ENCODE measurements at regions not wholly inside any gene's neighbourhood (a gene's known extent, or its start where the extent isn't known, plus 50 kb on each side); places are given as distances from the start of the nearest gene placed in this dataset.

DNA sequence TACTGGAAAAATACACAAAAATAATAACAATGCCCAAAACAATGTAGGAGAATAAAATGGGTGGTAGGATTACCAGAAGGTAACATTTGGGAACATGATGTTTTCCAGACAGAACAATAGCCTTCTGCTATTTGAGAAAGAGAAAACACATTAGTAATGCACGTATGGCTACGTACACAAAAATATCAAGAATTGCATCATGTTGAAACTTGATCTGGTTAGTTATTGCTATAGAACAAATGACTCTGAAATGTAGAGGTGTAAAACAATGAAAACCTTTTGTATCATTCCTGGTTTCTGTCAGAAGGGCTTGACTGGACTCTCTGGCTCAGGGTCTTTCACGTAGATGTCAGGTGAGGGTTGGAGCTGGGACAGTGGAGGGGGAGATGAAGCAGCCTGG is 1040.0 kb downstream of the FAT4 start:
- Mint-ChIP-seq H3K27me3 (no peaks in the 10 kb centered on the region), H3K9me3 (peaks cover 0 to 3% (median 0%) of the 10 kb centered on the region in 7 donors), H3K36me3 (no peaks in the 10 kb centered on the region), H3K4me1 (no peaks in the 10 kb centered on the region), H3K27ac (no peak overlapping the region), H3K4me3 (no peak overlapping the region)
- DNase-seq (no peak), ATAC-seq (ENCODE audit: low read depth in 2 of 2) (no peak)

DNA sequence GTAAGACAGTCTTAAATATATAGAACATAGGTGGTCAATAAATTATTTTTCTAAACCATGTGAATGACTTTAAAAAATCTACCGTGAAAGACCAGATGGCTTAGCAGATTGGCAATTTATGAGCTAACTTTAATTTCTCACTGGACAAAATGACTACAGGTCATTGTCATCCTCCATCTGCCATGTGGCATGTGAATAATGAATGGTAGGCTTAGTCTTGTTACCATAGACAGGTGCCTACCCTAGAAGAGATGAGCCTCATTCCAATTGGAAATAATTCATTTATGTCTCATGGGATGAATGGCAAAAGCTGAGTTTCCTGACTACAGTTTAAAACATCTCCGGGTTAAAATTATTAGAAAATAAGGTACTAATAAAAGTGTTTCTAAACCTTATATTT is 1043.3 kb downstream of the FAT4 start:
- Mint-ChIP-seq H3K27ac (no peak overlapping the region), H3K27me3 (no peaks in the 10 kb centered on the region), H3K9me3 (peaks cover 0 to 5% (median under 1%) of the 10 kb centered on the region in 7 donors)

DNA sequence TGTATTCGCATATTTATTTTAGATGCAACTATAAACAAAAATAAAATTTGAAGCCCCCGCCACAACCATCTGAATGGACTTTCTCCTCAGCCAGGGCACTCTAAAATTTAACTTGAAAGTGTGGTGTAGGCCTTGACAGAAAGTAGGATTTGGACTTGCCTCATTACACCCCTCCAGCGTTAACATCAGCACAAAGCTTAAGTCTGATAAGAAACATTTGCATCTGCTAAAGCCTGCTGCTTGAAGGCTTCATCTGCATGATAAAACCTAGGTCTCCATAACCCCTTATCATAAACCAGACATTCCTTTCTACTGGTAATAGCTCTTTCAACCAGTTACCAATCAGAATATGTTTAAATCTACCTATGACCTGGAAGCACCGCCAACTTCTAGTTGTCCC is 1046.5 kb downstream of the FAT4 start:
- Mint-ChIP-seq H3K36me3 (no peaks in the 10 kb centered on the region), H3K9me3 (peaks cover 0 to 9% (median 0%) of the 10 kb centered on the region in 7 donors), H3K27me3 (no peaks in the 10 kb centered on the region), H3K4me3 (no peak overlapping the region), H3K27ac (no peak overlapping the region), H3K4me1 (no peaks in the 10 kb centered on the region)
- ATAC-seq (ENCODE audit: low read depth in 2 of 2) (no peak), DNase-seq (no peak)

More for the DNA sequence above, 1043.3 kb downstream of the FAT4 start:
- Mint-ChIP-seq H3K36me3 (no peaks in the 10 kb centered on the region), H3K4me1 (no peaks in the 10 kb centered on the region), H3K4me3 (no peak overlapping the region)
- ATAC-seq (ENCODE audit: low read depth in 2 of 2) (no peak), DNase-seq (no peak)

DNA sequence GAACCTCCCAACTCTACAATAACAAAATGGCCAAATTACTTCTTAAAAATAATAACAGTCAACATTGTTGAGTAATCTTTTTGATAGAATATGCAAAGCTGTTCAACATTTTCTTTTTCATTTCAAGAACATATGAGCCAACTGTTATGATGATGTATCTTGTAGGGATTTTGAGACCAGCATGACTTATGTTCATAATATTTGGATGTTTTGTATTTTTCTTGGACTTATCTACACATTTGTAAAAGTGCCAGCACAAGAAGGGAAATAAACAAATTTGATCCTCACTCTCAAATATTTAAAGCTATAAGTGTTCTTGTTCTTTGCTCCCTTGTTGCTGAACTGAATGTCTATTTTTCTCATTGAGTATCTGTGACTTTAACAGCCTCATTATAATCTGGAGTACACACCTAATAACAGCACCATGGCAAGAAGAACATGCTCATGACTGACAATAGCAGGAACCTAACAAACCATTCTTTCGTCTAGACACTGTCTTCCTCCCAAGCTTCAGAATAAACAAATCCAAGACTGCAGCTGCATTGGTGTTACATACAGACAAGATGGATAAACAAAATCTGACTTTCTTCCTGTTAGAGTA is 1049.7 kb downstream of the FAT4 start:
- ATAC-seq (ENCODE audit: low read depth in 2 of 2) (no peak), DNase-seq (no peak)
- Mint-ChIP-seq H3K4me3 (no peak overlapping the region), H3K36me3 (no peaks in the 10 kb centered on the region), H3K27ac (no peak overlapping the region), H3K4me1 (no peaks in the 10 kb centered on the region), H3K9me3 (peaks cover 0 to 13% (median 3%) of the 10 kb centered on the region in 7 donors), H3K27me3 (no peaks in the 10 kb centered on the region)

DNA sequence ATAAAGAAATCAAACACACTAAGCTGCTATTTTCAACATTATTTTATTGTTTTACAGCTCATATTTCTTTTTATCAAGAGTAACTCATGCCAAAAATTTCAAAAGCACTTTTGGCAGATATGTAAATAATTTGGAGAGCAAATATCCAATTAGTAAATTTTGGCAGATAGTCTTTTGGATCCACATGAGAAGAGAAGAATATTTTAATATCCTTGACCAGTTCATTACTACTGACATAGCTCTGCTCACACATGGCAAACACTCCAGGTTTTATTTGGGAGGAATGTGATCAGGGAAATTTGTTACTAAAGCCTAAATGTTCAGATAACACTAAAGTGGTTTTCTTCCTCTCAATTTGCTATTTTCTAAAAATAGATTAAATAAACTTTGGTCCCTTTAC is 1054.3 kb downstream of the FAT4 start:
- no peak for ATAC-seq (ENCODE audit: low read depth in 2 of 2)
- DNase-seq = no peak
- Mint-ChIP-seq H3K4me3 (no peak overlapping the region), H3K27me3 (no peaks in the 10 kb centered on the region), H3K36me3 (no peaks in the 10 kb centered on the region), H3K27ac (no peak overlapping the region), H3K9me3 (peaks cover 0 to 11% (median 1%) of the 10 kb centered on the region in 7 donors), H3K4me1 (no peaks in the 10 kb centered on the region)

DNA sequence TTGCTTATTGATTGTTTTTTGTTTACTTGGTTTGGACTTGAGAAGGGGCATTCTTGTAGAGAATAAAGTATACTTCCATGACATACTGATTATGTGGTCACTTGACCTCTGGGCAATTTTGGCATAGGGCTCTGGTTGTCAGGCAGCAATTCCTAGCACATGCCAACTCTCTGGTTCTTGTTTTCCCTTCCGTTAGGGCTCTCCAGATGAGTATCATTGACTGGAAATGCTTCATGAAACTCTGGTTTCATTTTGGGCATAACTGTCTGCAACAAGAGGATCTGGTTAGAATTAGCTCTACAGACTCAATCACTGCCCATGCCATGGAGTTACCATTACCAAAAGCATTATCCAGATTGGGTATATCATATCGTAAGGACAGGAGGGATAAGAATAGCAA is 1057.9 kb downstream of the FAT4 start:
- peaks cover 0 to 10% (median 2%) of the 10 kb centered on the region in 7 donors for H3K9me3 Mint-ChIP-seq
- no peaks in the 10 kb centered on the region for H3K4me1 Mint-ChIP-seq
- ATAC-seq (ENCODE audit: low read depth in 2 of 2) (no peak), DNase-seq (no peak)
- H3K4me3 Mint-ChIP-seq = no peak overlapping the region
- H3K27ac Mint-ChIP-seq = no peak overlapping the region
- H3K27me3 Mint-ChIP-seq = no peaks in the 10 kb centered on the region
- no peaks in the 10 kb centered on the region for H3K36me3 Mint-ChIP-seq

DNA sequence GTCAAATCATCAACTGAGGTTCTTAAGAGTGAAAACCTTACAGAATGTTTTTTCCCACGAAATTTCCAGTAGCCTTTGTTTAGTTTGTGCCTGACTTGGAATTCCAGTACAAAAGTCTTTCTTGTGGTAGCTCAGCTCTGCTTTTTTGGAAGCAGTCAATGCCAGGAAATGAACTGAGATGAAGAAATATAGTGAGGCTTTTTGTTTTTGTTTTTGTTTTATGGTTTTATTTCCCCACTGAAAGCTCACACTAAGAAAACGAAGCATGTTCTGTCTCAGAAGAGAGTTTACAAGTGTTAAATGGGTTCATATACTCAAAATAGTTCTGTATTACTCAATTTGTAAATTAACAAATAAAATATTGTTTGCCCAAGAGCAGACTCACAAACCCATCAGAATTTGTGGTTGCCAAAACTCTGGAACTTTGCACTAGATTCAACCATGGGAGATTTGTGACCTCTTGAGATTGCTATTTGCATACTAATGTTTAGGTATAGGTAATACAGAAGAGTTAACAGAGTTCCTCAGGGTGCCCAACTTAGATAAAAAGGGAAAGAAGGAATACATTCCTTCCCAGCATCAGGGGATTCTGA is 1060.8 kb downstream of the FAT4 start:
- ATAC-seq (ENCODE audit: low read depth in 2 of 2) (no peak), DNase-seq (no peak)
- H3K27ac Mint-ChIP-seq = no peak overlapping the region
- H3K4me1 Mint-ChIP-seq = no peaks in the 10 kb centered on the region
- H3K27me3 Mint-ChIP-seq = no peaks in the 10 kb centered on the region
- peaks cover 0 to 10% (median 0%) of the 10 kb centered on the region in 7 donors for H3K9me3 Mint-ChIP-seq
- H3K36me3 Mint-ChIP-seq = no peaks in the 10 kb centered on the region
- no peak overlapping the region for H3K4me3 Mint-ChIP-seq

DNA sequence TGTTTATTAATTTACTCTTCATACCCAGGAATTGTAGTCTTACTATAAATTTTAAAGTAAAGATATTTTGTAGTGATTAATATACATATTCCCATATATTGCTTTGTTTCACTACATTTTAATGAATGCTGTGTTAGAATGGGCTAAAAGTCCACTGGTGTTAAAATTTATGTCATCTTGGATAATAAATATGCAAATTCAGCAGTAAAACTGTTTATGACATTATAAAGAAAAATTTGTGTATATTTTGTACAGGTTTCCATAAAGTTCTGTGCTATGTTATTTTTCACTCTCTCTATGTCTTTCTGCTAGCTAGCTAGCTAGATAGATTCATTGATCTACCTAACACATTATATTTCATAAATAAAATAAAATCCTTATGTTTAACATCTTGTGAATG is 1071.2 kb downstream of the FAT4 start:
- Mint-ChIP-seq H3K27ac (no peak overlapping the region), H3K4me3 (no peak overlapping the region), H3K4me1 (no peaks in the 10 kb centered on the region), H3K9me3 (peaks cover 0 to 3% (median 0%) of the 10 kb centered on the region in 7 donors), H3K27me3 (no peaks in the 10 kb centered on the region), H3K36me3 (no peaks in the 10 kb centered on the region)
- DNase-seq = no peak
- ATAC-seq (ENCODE audit: low read depth in 2 of 2) = no peak

DNA sequence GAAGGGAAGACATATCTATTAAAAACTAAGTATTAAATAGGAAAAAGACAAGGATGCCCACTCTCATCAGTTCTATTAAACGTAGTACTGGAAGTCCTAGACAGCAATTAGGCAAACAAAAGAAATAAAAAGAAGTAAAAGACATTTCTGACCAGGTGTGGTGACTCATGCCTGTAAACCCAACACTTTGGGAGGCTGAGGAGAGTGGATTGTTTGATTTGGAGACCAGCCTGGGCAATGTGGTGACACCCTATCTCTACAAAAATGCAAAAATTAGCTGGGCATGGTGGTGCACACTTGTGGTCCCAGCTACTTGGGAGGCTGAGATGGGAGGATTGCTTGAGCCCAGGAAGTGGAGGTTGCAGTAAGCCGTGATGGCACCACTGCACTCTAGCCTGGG is 1071.8 kb downstream of the FAT4 start:
- Mint-ChIP-seq H3K4me1 (no peaks in the 10 kb centered on the region), H3K9me3 (peaks cover 0 to 3% (median 0%) of the 10 kb centered on the region in 7 donors), H3K4me3 (no peak overlapping the region), H3K27me3 (no peaks in the 10 kb centered on the region), H3K27ac (no peak overlapping the region), H3K36me3 (no peaks in the 10 kb centered on the region)
- DNase-seq (no peak), ATAC-seq (ENCODE audit: low read depth in 2 of 2) (no peak)

DNA sequence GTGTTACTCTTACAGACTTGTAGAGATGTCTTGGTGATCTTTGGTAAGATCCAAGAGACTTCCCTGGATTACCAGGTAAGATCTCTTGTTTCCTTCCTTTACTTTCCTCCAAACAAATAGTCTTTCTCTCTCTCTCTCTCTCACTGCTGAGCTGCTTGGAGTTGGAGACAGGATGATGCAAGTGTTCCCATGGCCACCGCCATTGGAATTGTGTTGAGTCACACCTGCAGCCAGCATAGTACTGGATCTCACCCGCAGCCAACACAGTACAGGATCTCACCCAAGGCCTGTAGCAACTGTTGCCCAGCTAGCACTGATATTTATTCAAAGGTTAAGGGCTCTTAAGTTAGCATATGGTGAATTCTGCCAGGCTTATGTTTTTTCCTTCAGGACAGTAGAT is 1080.9 kb downstream of the FAT4 start:
- Mint-ChIP-seq H3K4me3 (no peak overlapping the region), H3K9me3 (peaks cover 0 to 13% (median 3%) of the 10 kb centered on the region in 7 donors), H3K27me3 (no peaks in the 10 kb centered on the region), H3K4me1 (no peaks in the 10 kb centered on the region), H3K27ac (no peak overlapping the region), H3K36me3 (no peaks in the 10 kb centered on the region)
- ATAC-seq (ENCODE audit: low read depth in 2 of 2) (no peak), DNase-seq (no peak)

DNA sequence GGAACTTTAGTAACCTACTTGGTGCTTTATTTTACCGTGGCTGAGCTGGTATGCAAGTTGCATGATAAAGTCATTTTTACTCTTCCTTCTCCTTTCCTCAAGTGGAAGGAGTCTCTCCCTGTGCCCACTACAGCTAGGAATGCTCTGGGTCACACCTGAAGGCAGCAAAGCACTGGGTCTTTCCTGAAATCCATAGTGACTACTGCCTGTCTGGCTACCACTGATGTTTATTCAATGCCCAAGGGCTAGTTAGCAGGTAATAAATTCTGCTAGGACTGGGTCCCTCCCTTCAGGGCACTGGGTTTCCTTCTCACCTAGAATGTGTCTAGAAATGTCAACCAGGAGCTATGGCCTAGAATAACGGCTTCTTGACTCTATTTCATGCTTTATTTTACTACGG is 1081.4 kb downstream of the FAT4 start:
- Mint-ChIP-seq H3K27me3 (no peaks in the 10 kb centered on the region), H3K4me3 (no peak overlapping the region), H3K4me1 (no peaks in the 10 kb centered on the region), H3K36me3 (no peaks in the 10 kb centered on the region), H3K9me3 (peaks cover 0 to 13% (median 3%) of the 10 kb centered on the region in 7 donors), H3K27ac (no peak overlapping the region)
- DNase-seq (no peak), ATAC-seq (ENCODE audit: low read depth in 2 of 2) (no peak)

DNA sequence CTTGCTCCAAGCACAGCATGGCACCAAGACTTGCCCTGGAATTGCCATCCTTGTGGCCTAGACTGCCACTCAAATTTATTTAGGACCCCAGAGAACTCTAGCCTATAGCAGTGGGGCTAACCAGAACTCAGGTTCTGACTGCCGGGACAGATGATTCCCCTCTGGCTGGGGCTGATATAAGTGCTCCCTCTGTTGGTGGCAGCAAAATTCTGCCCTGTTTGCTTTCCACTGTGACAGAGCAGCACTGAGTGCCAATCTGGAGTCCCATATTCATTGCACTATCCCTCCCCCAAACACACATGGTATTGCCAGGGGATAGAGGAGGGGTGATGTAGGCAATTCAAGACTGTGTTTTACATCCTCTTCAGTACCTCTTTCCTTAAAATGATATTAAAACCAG is 1081.9 kb downstream of the FAT4 start:
- no peaks in the 10 kb centered on the region for H3K36me3 Mint-ChIP-seq
- DNase-seq = no peak
- H3K27ac Mint-ChIP-seq = no peak overlapping the region
- H3K4me1 Mint-ChIP-seq = no peaks in the 10 kb centered on the region
- no peak overlapping the region for H3K4me3 Mint-ChIP-seq
- peaks cover 0 to 13% (median 3%) of the 10 kb centered on the region in 7 donors for H3K9me3 Mint-ChIP-seq
- ATAC-seq (ENCODE audit: low read depth in 2 of 2) = no peak
- H3K27me3 Mint-ChIP-seq = no peaks in the 10 kb centered on the region

DNA sequence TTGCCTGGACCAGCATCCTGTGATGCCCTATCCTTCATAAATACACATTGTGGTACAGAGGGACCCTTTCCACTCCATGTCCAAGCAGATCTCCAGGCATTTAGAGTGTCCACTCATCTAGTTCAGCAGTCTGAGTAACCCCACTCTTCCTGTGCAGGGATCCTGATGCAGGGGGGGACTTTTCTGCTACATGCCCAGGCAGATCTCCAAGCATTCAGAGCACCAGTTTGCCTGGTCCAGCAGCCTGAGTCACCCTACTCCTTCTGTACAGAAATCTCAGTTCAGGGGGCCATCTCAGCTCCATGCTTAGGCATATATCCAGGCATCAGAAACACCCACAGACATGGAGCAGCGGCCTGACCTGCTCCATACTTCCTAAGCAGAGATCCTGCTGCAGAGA is 1089.8 kb downstream of the FAT4 start:
- Mint-ChIP-seq H3K27ac (no peak overlapping the region), H3K36me3 (no peaks in the 10 kb centered on the region), H3K9me3 (peaks cover 0 to 8% (median 0%) of the 10 kb centered on the region in 7 donors), H3K27me3 (no peaks in the 10 kb centered on the region), H3K4me3 (no peak overlapping the region), H3K4me1 (no peaks in the 10 kb centered on the region)
- DNase-seq = no peak
- ATAC-seq (ENCODE audit: low read depth in 2 of 2) = no peak

DNA sequence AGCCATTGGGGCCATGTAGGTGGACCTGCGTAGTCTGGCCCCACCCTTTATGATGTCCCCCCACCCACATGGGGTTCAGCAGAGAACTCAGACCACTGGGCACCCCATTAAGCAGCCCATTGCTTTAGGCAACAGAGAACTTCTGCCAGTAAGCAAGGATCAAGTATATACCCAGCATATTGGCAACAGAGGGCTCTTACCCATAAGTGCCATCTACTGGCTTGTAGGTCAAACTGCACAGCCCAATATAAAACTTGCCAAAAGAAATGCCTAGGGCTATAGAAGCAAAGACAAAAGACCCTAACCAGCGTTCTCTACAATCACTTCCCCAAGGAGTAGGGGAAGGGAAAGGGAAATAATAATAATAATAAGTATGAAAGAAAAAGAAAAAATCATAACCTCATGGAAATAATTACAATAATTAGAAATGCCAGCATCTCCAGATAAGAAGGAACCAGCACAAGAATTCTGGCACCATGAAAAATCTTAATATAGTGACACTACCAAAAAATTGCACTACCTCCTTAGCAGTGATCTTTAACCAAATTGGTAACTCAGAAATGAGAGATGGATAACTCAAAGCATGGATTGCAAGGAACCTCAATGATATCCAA is 1090.7 kb downstream of the FAT4 start:
- no peaks in the 10 kb centered on the region for H3K4me1 Mint-ChIP-seq
- no peaks in the 10 kb centered on the region for H3K36me3 Mint-ChIP-seq
- H3K9me3 Mint-ChIP-seq = peaks cover 0 to 8% (median 0%) of the 10 kb centered on the region in 7 donors
- no peak for DNase-seq
- no peak for ATAC-seq (ENCODE audit: low read depth in 2 of 2)
- no peak overlapping the region for H3K27ac Mint-ChIP-seq
- H3K27me3 Mint-ChIP-seq = no peaks in the 10 kb centered on the region
- H3K4me3 Mint-ChIP-seq = no peak overlapping the region
